NCI-H2171 (cell line): ENCODE measurements at regions not wholly inside any gene's neighbourhood (a gene's known extent, or its start where the extent isn't known, plus 50 kb on each side); places are given as distances from the start of the nearest gene placed in this dataset.
"Not testable (repeated sequence)": the region's sequence is repeated elsewhere in the genome, so short reads cannot be mapped to it uniquely, and the experiment has no call there.

Experiments used
- DNase-seq: peaks from one replicate; lab custom pipeline; 2025; lab: John Stamatoyannopoulos, UW

GRCh38 chr20:58765780-58766179 is 73.2 kb downstream of the NPEPL1 start:
- DNase-seq: peak; percentile 12

DNA sequence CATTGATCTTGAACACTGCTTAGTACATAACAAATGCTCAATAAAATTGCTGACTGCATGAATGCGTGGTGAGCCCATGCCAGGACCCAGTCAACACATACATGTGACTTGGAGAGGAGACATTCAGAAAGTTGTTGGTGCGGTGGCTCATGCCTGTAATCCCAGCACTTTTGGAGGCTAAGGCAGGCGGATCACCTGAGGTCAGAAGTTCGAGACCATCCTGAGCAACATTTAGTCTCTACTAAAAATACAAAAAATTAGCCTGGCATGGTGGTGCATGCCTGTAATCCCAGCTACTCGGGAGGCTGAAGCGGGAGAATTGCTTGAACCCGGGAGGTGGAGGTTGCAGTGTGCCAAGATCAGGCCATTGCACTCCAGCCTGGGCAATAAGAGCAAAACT is 75.2 kb downstream of the NPEPL1 start:
- not testable (repeated sequence) for DNase-seq
